ENCODE measurements at regions not wholly inside any gene's neighbourhood (a gene's known extent, or its start where the extent isn't known, plus 50 kb on each side); places are given as distances from the start of the nearest gene placed in this dataset.
A peak's percentile ranks its signal among the peaks of the same experiment; 100 is the strongest.

- DNase-seq (ENCODE audit: low read depth): no peak
- no peak overlapping the region for H3K4me3 ChIP-seq (ENCODE audit: control insufficient read depth, low read depth, low read length)
- TF ChIP-seq CTCF (conservative IDR thresholded peaks at IDR 0.05; ENCODE audit: control insufficient read depth, insufficient read depth, low read depth, low read length): no peak
Observed at GRCh38 chr3:81891055-81891895, 129.8 kb upstream of the GBE1 start.

GRCh38 chr3:81888914-81889557 lies 127.6 kb upstream of the GBE1 start:
- no peak overlapping the region for H3K4me3 ChIP-seq (ENCODE audit: control insufficient read depth, low read depth, low read length)
- TF ChIP-seq CTCF (conservative IDR thresholded peaks at IDR 0.05; ENCODE audit: control insufficient read depth, insufficient read depth, low read depth, low read length): no peak
- no peak for DNase-seq (ENCODE audit: low read depth)

- TF ChIP-seq CTCF (conservative IDR thresholded peaks at IDR 0.05; ENCODE audit: control insufficient read depth, insufficient read depth, low read depth, low read length): no peak
- DNase-seq (ENCODE audit: low read depth): no peak
- H3K4me3 ChIP-seq (ENCODE audit: control insufficient read depth, low read depth, low read length): no peak overlapping the region
Observed at GRCh38 chr3:81887448-81887847, 126.0 kb upstream of the GBE1 start.

GRCh38 chr3:81886081-81886480 lies 124.6 kb upstream of the GBE1 start:
- no peak for TF ChIP-seq CTCF (conservative IDR thresholded peaks at IDR 0.05; ENCODE audit: control insufficient read depth, insufficient read depth, low read depth, low read length)
- no peak overlapping the region for H3K4me3 ChIP-seq (ENCODE audit: control insufficient read depth, low read depth, low read length)
- peak; percentile 48 for DNase-seq (ENCODE audit: low read depth)

- no peak for TF ChIP-seq CTCF (conservative IDR thresholded peaks at IDR 0.05; ENCODE audit: control insufficient read depth, insufficient read depth, low read depth, low read length)
- no peak for DNase-seq (ENCODE audit: low read depth)
- no peak overlapping the region for H3K4me3 ChIP-seq (ENCODE audit: control insufficient read depth, low read depth, low read length)
Observed at GRCh38 chr3:81884791-81885190, 123.3 kb upstream of the GBE1 start.

- TF ChIP-seq CTCF (conservative IDR thresholded peaks at IDR 0.05; ENCODE audit: control insufficient read depth, insufficient read depth, low read depth, low read length): no peak
- no peak for DNase-seq (ENCODE audit: low read depth)
- H3K4me3 ChIP-seq (ENCODE audit: control insufficient read depth, low read depth, low read length): no peak overlapping the region
Observed at GRCh38 chr3:81876826-81877225, 115.4 kb upstream of the GBE1 start.

All from fibroblast of mammary gland (primary cell).